GM12873 (cell line): ENCODE measurements at regions not wholly inside any gene's neighbourhood (a gene's known extent, or its start where the extent isn't known, plus 50 kb on each side); places are given as distances from the start of the nearest gene placed in this dataset.

Experiments used
- TF ChIP-seq, protein P1 (sequence below): IDR thresholded peaks from 2 replicates; pipeline ENCODE4 v1.5.1; 2012; ENCODE audit warnings: low read depth, mild to moderate bottlenecking, moderate library complexity, low read length, control low read depth; ENCODE audit not compliant: insufficient read depth; ENCODE audit errors: missing control alignments

- TF ChIP-seq, protein P1, sequence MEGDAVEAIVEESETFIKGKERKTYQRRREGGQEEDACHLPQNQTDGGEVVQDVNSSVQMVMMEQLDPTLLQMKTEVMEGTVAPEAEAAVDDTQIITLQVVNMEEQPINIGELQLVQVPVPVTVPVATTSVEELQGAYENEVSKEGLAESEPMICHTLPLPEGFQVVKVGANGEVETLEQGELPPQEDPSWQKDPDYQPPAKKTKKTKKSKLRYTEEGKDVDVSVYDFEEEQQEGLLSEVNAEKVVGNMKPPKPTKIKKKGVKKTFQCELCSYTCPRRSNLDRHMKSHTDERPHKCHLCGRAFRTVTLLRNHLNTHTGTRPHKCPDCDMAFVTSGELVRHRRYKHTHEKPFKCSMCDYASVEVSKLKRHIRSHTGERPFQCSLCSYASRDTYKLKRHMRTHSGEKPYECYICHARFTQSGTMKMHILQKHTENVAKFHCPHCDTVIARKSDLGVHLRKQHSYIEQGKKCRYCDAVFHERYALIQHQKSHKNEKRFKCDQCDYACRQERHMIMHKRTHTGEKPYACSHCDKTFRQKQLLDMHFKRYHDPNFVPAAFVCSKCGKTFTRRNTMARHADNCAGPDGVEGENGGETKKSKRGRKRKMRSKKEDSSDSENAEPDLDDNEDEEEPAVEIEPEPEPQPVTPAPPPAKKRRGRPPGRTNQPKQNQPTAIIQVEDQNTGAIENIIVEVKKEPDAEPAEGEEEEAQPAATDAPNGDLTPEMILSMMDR, result no peak
Observed at GRCh38 chr4:54497947-54498346, 159.8 kb upstream of the KIT start.

DNA sequence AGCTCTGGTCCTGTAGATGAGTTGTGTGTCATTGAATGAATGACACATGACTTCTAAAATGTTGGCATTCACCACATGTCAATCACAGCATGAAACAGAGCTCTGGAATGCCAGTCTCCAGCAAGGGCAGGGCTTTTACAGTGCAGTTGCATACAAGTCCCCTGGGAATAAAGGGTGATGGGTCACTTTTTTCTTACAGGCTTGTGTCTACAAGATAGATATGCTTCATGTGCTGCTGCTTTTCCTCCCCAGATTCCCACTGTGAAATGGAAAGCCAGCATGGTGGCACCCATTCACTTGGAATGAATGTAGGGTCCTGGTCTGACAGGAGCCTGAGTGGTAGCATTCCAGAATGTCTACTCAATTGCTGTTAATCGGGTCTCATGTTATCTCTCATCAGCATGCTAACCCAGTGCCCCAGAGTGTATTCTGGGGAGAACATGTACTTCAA, 159.1 kb upstream of the KIT start:
- TF ChIP-seq, protein P1, result no peak

DNA sequence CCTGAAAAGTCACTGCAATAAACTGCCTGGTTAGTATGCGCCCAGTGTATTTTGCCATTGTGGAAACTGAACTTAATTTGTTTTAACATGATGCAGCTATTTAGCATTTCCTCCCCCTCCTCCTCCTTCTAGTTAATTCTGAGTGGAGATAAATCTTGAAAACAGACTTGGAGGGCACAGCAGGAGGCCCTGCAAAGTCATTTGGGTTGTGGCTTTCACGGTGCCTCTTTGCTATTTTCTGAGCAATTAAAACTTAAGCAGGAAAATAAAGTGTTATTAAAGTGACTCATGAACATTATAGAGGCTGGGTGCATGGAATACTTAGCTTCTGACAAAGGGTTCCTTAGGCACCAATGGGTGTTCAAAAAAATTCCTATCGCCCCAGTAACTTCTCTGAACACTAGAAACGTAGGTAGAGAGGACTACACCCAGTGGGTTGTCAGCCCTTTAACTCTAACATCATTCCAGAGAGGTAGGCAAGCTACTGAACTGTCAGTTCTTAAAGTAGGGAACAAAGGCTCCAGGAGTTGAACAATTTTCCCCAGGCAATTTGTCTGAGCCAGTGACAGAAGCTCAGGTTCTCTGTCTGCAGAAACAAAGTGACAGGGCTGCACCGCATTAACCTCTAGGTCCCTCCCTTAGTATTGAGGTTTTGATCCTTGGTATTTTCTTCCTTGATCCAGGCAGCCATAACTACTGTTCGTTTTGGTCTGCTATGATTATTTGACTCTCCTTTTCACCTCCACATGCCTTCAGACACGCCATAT, 158.3 kb upstream of the KIT start:
- TF ChIP-seq, protein P1, result no peak

- TF ChIP-seq, protein P1, result no peak
Observed at GRCh38 chr4:54505362-54505761, 152.4 kb upstream of the KIT start.

DNA sequence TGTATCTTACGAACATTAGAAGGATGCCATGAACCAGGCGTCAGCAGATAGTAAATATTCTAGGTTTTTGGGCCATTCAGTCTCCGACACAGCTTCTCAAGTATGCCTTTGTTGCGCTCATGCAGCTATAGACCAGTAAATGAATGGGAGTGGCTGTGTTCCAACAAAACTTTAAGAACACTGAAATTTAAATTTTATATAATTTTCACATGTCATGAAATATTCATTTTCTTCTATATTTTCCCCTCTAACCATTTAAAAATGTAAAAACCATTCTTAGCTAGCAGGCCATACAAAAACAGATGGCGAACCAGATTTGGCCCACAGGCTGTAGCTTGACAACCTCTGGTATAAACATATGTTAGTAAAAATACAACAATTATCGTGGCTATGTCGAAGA, 151.8 kb upstream of the KIT start:
- TF ChIP-seq, protein P1, result no peak

GRCh38 chr4:54509057-54509456, 148.7 kb upstream of the KIT start:
- TF ChIP-seq, protein P1, result no peak

- TF ChIP-seq, protein P1, result no peak
Observed at GRCh38 chr4:54513204-54513603, 144.6 kb upstream of the KIT start.

DNA sequence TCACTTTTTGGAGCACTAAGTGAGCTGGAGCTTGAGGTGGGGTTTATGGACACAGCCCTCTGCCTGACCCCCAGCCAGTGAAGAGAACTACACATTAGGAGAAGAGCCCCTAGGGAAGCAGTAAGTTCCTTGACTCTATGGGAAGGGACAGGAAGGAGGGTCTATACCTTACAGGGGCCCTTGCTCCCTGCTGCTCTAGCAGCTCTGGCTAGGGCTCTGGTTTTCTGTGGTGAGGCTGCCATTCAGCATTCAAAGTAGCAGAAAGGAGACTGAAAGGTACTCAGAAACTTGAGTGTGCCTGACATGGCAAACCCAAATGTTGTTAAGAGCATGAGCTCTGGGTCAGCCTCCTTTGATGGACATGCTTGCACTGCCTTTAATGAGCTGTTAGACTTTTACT, 144.0 kb upstream of the KIT start:
- TF ChIP-seq, protein P1, result no peak
